ENCODE measurements at regions not wholly inside any gene's neighbourhood (a gene's known extent, or its start where the extent isn't known, plus 50 kb on each side); places are given as distances from the start of the nearest gene placed in this dataset.

DNA sequence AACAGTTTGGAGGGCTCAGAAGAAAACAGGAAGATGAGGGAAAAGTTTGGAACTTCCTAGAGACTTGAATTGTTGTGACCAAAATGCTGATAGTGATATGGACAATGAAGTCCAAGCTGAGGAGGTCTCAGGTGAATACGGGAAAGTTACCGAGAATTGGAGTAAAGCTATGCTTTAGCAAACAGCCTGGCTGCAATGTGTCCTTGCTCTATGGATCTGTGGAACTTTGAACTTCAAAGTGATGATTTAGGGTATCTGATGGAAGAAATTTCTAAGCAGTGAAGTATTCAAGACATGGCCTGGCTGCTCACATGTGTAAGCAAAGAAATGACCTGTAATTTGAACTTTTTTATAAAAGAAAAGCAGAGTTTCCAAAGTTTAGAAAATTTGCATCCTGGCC, 240.2 kb upstream of the KLF14 start:
- no peaks in the 10 kb centered on the region for H3K36me3 ChIP-seq (ENCODE audit: insufficient read depth, low read length)
- DNase-seq (ENCODE audit: insufficient read length, low spot score, missing footprints) = no peak
- no peaks in the 10 kb centered on the region for H4K20me1 ChIP-seq (ENCODE audit: insufficient read depth, low read length)
- no peak overlapping the region for H2AFZ ChIP-seq (ENCODE audit: low read length)
- peaks cover 3% of the 10 kb centered on the region for H3K4me1 ChIP-seq (ENCODE audit: insufficient read depth, low read length)
- no peaks in the 10 kb centered on the region for H3K9me3 ChIP-seq (ENCODE audit: low read depth, low read length)
- H3K27me3 ChIP-seq (ENCODE audit: insufficient read depth, low read length) = no peaks in the 10 kb centered on the region
- peaks cover 68% of the 10 kb centered on the region for H3K79me2 ChIP-seq (ENCODE audit: insufficient read depth, low read length)
- no peak overlapping the region for H3K4me2 ChIP-seq (ENCODE audit: insufficient read depth, low read length)
- no peak overlapping the region for H3K4me3 ChIP-seq (ENCODE audit: insufficient read depth, low read length)
- H3K27ac ChIP-seq (ENCODE audit: low read depth, low read length) = no peak overlapping the region
- no peak for TF ChIP-seq CTCF (IDR thresholded peaks at IDR 0.05; ENCODE audit: extremely low read depth, low read depth, low read length)

DNA sequence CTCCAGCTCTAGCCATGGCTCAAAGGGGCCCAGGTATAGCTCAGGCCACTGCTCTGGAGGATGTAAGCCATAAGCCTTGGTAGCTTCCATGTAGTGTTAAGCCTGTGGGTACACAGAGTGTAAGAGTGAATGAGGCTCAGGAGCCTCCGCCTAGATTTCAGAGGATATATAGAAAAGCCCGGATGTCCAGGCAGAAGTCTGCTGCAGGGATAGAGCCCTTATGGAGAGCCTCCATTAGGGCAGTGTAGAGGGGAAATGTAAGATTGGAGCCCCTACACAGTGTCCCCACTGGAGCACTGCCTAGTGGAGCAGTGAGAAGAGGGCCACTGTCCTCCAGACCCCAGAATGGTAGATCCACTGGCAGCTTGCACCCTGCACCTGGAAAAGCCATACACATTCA, 240.8 kb upstream of the KLF14 start:
- H2AFZ ChIP-seq (ENCODE audit: low read length) = no peak overlapping the region
- DNase-seq (ENCODE audit: insufficient read length, low spot score, missing footprints) = no peak
- H3K27ac ChIP-seq (ENCODE audit: low read depth, low read length) = no peak overlapping the region
- no peak overlapping the region for H3K4me2 ChIP-seq (ENCODE audit: insufficient read depth, low read length)
- no peaks in the 10 kb centered on the region for H4K20me1 ChIP-seq (ENCODE audit: insufficient read depth, low read length)
- H3K27me3 ChIP-seq (ENCODE audit: insufficient read depth, low read length) = no peaks in the 10 kb centered on the region
- no peak for TF ChIP-seq CTCF (IDR thresholded peaks at IDR 0.05; ENCODE audit: extremely low read depth, low read depth, low read length)
- H3K79me2 ChIP-seq (ENCODE audit: insufficient read depth, low read length) = peaks cover 72% of the 10 kb centered on the region
- H3K36me3 ChIP-seq (ENCODE audit: insufficient read depth, low read length) = no peaks in the 10 kb centered on the region
- peaks cover 3% of the 10 kb centered on the region for H3K4me1 ChIP-seq (ENCODE audit: insufficient read depth, low read length)
- no peak overlapping the region for H3K4me3 ChIP-seq (ENCODE audit: insufficient read depth, low read length)
- H3K9me3 ChIP-seq (ENCODE audit: low read depth, low read length) = no peaks in the 10 kb centered on the region

GRCh38 chr7:130975731-130976130, 241.7 kb upstream of the KLF14 start:
- H2AFZ ChIP-seq (ENCODE audit: low read length) = no peak overlapping the region
- TF ChIP-seq CTCF (IDR thresholded peaks at IDR 0.05; ENCODE audit: extremely low read depth, low read depth, low read length) = no peak

GRCh38 chr7:130982160-130982638, 248.2 kb upstream of the KLF14 start:
- Histone ChIP-seq H3K4me1 (ENCODE audit: insufficient read depth, low read length) (no peaks in the 10 kb centered on the region), H3K27me3 (ENCODE audit: insufficient read depth, low read length) (no peaks in the 10 kb centered on the region), H3K36me3 (ENCODE audit: insufficient read depth, low read length) (peaks cover 12% of the 10 kb centered on the region), H3K4me3 (ENCODE audit: insufficient read depth, low read length) (no peak overlapping the region), H4K20me1 (ENCODE audit: insufficient read depth, low read length) (peaks cover 20% of the 10 kb centered on the region), H2AFZ (ENCODE audit: low read length) (no peak overlapping the region), H3K79me2 (ENCODE audit: insufficient read depth, low read length) (peaks cover 80% of the 10 kb centered on the region), H3K27ac (ENCODE audit: low read depth, low read length) (no peak overlapping the region), H3K9me3 (ENCODE audit: low read depth, low read length) (no peaks in the 10 kb centered on the region), H3K4me2 (ENCODE audit: insufficient read depth, low read length) (no peak overlapping the region)
- peak; percentile 48 for DNase-seq (ENCODE audit: insufficient read length, low spot score, missing footprints)
- TF ChIP-seq CTCF (IDR thresholded peaks at IDR 0.05; ENCODE audit: extremely low read depth, low read depth, low read length) = peak; percentile 73

More at GRCh38 chr7:130975731-130976130, 241.7 kb upstream of the KLF14 start:
- Histone ChIP-seq H3K79me2 (ENCODE audit: insufficient read depth, low read length) (peaks cover 65% of the 10 kb centered on the region), H4K20me1 (ENCODE audit: insufficient read depth, low read length) (no peaks in the 10 kb centered on the region), H3K36me3 (ENCODE audit: insufficient read depth, low read length) (no peaks in the 10 kb centered on the region), H3K4me3 (ENCODE audit: insufficient read depth, low read length) (no peak overlapping the region), H3K4me2 (ENCODE audit: insufficient read depth, low read length) (no peak overlapping the region), H3K4me1 (ENCODE audit: insufficient read depth, low read length) (no peaks in the 10 kb centered on the region), H3K9me3 (ENCODE audit: low read depth, low read length) (no peaks in the 10 kb centered on the region), H3K27me3 (ENCODE audit: insufficient read depth, low read length) (no peaks in the 10 kb centered on the region), H3K27ac (ENCODE audit: low read depth, low read length) (no peak overlapping the region)
- DNase-seq (ENCODE audit: insufficient read length, low spot score, missing footprints) = no peak
